AG04450 (cell line): ENCODE measurements at regions not wholly inside any gene's neighbourhood (a gene's known extent, or its start where the extent isn't known, plus 50 kb on each side); places are given as distances from the start of the nearest gene placed in this dataset.

Experiments used
- CTCF ChIA-PET: fragments of 300-600, 350-600 bp; formaldehyde crosslinking; extraction: SDS; loops from one replicate; lab custom pipeline; 2022; ENCODE audit warnings: antibody characterized with exemption, inconsistent platforms; lab: Charles Lee
- POLR2A ChIA-PET: fragments of 350-600 bp; formaldehyde crosslinking; extraction: SDS; loops from one replicate; lab custom pipeline; 2021; ENCODE audit warnings: antibody characterized with exemption, inconsistent platforms; lab: Yijun Ruan, JAX
- DNase-seq: peaks from one replicate; pipeline ENCODE4 v3.0.0-alpha.2; 2011; ENCODE audit warnings: low read depth, low spot score
- H3K27ac ChIP-seq: one replicate; pipeline ENCODE4 v1.5.1; 2012; ENCODE audit warnings: low read depth, low read length, control low read depth
- H3K27me3 ChIP-seq: one replicate; pipeline ENCODE4 v1.6.0; 2012; ENCODE audit warnings: low read length; ENCODE audit not compliant: control insufficient read depth, insufficient read depth
- H3K4me3 ChIP-seq: 2 replicates; pipeline ENCODE4 v1.5.1; 2011; ENCODE audit warnings: mild to moderate bottlenecking, low read depth, low read length, control low read depth
- H3K9me3 ChIP-seq: 2 replicates; pipeline ENCODE4 v1.5.1; 2012; ENCODE audit warnings: low read length; ENCODE audit not compliant: control insufficient read depth, insufficient read depth
- TF ChIP-seq, protein P1 (sequence below): IDR thresholded peaks from 2 replicates; pipeline ENCODE4 v1.5.1; 2011; ENCODE audit warnings: low read depth, low read length, control low read depth, inconsistent platforms

DNA sequence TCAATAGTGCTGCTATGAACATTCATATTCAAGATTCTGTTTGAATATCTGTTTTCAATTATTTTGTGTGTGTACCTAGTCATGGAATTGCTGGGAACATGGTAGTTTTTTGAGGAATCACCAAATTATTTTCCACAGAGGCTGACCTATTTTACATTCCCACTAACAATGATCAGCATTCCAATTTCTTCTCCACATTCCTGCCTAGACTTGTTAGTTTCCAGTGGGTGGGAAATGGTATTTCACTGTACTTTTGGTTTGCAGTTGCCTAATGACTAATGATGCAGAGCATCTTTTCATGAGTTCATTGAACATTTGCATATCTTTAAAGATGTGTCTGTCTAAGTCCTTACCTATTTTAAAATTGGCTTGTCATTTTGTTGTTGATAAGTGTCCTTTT lies 1182.6 kb upstream of the B3GALT2 start:
- TF ChIP-seq, protein P1, sequence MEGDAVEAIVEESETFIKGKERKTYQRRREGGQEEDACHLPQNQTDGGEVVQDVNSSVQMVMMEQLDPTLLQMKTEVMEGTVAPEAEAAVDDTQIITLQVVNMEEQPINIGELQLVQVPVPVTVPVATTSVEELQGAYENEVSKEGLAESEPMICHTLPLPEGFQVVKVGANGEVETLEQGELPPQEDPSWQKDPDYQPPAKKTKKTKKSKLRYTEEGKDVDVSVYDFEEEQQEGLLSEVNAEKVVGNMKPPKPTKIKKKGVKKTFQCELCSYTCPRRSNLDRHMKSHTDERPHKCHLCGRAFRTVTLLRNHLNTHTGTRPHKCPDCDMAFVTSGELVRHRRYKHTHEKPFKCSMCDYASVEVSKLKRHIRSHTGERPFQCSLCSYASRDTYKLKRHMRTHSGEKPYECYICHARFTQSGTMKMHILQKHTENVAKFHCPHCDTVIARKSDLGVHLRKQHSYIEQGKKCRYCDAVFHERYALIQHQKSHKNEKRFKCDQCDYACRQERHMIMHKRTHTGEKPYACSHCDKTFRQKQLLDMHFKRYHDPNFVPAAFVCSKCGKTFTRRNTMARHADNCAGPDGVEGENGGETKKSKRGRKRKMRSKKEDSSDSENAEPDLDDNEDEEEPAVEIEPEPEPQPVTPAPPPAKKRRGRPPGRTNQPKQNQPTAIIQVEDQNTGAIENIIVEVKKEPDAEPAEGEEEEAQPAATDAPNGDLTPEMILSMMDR = no peak
- ChIA-PET CTCF (no interaction called here), POLR2A (no interaction called here)
- H3K27me3 ChIP-seq = no peaks in the 10 kb centered on the region
- H3K4me3 ChIP-seq = no peak overlapping the region
- no peak for DNase-seq
- H3K9me3 ChIP-seq = no peaks in the 10 kb centered on the region
- no peak overlapping the region for H3K27ac ChIP-seq

DNA sequence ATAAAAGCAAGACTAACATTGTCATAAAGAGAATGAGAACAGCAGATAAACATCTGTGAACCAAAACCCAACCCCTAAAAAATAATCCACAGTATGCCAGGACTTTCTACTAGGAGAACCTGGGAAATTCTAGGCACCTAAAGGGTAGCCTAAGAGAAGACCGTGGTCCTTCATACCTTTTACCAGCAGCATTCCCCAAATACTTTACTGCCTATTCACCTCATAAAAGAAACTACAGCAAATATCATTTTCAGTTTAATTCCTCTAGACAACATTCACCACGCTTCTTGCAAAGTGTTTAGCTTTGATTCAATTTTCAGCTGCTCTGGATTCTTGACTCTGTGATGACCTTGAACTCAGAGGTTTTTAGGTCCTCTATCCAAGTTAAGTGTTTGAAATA lies 1180.7 kb upstream of the B3GALT2 start:
- H3K27me3 ChIP-seq = no peaks in the 10 kb centered on the region
- no peak for DNase-seq
- CTCF ChIA-PET = no interaction called here
- no peak overlapping the region for H3K27ac ChIP-seq
- H3K9me3 ChIP-seq = no peaks in the 10 kb centered on the region
- POLR2A ChIA-PET = no interaction called here
- no peak overlapping the region for H3K4me3 ChIP-seq
- TF ChIP-seq, protein P1 = no peak

DNA sequence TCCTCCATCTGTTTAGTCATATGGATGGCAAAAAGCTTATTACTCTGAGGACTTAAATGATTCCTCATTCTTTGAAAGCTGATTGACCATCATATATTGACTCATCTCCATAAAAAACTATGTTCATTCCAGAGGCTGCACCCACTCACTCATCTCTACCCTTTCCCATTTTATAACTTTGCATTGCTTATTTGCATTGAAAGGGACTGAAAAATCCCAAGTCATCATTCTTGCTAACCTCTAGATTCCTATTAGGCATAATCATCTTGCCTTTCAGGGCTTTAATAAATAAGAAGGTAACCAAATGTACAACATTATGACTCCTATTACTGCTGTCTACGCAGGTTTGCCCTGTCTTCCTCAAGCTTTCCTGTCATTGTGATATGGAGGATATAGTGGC lies 1180.3 kb upstream of the B3GALT2 start:
- CTCF ChIA-PET = no interaction called here
- Histone ChIP-seq H3K4me3 (no peak overlapping the region), H3K27me3 (no peaks in the 10 kb centered on the region), H3K9me3 (no peaks in the 10 kb centered on the region), H3K27ac (no peak overlapping the region)
- no peak for DNase-seq
- TF ChIP-seq, protein P1 = no peak
- POLR2A ChIA-PET = no interaction called here

DNA sequence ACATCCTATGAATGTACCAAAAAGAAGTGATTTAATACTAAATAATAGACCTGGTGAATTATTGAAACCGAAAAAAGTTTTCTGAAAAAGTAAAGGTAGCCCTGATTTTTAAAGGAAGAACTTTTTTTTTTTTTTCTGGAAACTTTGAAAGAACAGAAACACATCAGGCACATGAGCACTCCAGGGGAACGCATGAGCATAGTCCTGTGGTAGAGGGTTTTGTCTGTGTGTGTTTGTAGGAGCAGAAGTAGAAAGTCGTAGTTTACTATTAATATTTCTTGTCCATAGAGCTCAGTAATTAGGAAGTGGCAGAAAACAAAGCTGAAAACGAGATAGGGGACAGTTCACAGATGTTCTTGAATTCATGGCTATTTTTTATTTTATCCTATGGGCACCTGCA lies 1175.9 kb upstream of the B3GALT2 start:
- ChIA-PET CTCF (no interaction called here), POLR2A (no interaction called here)
- no peak overlapping the region for H3K4me3 ChIP-seq
- peaks cover 5% of the 10 kb centered on the region; the same call in 1 of the 2 replicates for H3K9me3 ChIP-seq
- TF ChIP-seq, protein P1 = no peak
- DNase-seq = no peak
- no peak overlapping the region for H3K27ac ChIP-seq
- H3K27me3 ChIP-seq = no peaks in the 10 kb centered on the region

DNA sequence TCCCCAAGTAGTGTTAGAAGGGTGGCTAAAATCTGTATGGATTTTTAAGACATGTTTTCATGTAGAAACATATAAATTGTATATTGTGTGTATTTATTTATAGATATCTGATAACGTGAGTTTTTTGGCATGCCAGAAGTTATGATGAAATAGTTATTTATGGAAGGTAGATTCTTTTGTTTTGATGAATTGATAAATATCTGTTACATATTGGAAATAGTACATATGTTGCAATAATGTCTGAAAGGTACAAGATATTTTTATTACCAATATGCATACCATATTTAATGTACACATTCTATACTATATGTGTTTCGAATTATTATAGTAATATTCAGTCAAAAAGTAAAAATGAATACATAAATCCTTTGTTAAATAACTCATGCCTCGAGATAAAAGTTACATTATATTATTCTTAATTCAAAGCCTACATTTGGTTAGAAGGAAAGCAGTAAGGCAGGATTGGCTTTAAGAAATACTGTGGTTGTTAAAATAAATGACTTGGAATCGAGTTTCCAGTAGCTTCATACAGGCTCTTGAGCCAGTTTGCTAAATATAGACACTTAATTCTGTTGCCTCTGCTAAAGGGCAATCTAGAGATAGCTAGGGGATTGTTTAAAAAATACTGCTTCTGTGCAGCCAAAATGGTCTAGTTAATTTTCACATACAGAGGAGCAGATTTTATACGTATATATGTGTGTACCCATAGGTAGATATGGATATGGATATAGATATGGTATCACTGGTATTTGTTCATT lies 1175.1 kb upstream of the B3GALT2 start:
- TF ChIP-seq, protein P1 = no peak
- no peak overlapping the region for H3K27ac ChIP-seq
- peaks cover 5% of the 10 kb centered on the region; the same call in 1 of the 2 replicates for H3K9me3 ChIP-seq
- H3K4me3 ChIP-seq = no peak overlapping the region
- H3K27me3 ChIP-seq = no peaks in the 10 kb centered on the region
- ChIA-PET POLR2A (no interaction called here), CTCF (no interaction called here)
- DNase-seq = no peak
